HG03097 (cell line): ENCODE measurements at regions not wholly inside any gene's neighbourhood (a gene's known extent, or its start where the extent isn't known, plus 50 kb on each side); places are given as distances from the start of the nearest gene placed in this dataset.

Source experiments
- ATAC-seq: cut with Tn5 transposase; IDR thresholded peaks from one replicate; pipeline ENCODE4 v1.9.1; 2021; ENCODE audit not compliant: unreplicated experiment, low FRiP score

DNA sequence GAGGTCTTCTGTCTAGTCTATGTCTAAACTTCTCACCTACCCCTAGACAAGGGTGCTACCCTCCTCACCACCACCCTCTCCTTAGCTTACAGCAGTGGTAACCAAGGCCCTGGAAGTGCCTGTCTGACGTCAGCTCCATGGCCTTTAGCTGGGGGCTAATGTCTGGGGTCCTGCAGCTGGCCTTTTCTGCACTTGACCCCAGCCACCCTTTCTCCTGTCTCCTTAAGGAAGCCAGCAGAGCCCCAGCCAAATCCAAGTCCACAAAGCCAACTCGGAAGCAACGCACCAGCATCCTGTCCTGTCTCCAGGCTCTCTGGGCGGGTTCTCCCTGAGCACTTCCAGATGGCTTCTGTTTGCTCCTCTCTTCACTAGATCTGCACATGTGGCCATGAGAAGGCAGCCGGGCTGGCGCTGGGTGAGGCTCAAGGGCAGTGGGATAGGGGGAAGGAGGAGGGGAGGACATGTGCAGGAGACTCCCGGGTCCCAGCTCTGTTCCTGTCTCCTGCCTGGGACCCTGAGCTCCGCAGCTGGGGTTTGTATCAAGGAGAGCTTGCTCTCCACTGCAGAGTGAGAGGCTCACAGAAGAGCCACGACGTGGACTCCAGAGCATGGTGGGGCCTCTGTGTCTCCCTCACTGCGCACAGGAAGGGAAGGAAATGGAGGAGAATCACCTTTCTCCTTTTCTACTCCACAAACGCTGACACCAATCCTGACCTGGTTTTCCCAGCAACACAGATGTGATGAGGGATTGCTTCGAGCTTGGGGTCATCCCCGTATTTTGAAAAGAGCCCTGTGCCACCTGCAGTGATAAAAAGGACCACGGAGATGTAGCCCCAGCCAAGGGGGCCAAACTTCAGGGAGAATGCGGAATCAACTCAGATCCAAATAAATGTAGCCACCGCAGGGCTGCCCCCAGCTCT is 204.2 kb downstream of the USP12 start:
- ATAC-seq: no peak

GRCh38 chr13:26966701-26967080 is 204.9 kb downstream of the USP12 start:
- ATAC-seq: no peak

DNA sequence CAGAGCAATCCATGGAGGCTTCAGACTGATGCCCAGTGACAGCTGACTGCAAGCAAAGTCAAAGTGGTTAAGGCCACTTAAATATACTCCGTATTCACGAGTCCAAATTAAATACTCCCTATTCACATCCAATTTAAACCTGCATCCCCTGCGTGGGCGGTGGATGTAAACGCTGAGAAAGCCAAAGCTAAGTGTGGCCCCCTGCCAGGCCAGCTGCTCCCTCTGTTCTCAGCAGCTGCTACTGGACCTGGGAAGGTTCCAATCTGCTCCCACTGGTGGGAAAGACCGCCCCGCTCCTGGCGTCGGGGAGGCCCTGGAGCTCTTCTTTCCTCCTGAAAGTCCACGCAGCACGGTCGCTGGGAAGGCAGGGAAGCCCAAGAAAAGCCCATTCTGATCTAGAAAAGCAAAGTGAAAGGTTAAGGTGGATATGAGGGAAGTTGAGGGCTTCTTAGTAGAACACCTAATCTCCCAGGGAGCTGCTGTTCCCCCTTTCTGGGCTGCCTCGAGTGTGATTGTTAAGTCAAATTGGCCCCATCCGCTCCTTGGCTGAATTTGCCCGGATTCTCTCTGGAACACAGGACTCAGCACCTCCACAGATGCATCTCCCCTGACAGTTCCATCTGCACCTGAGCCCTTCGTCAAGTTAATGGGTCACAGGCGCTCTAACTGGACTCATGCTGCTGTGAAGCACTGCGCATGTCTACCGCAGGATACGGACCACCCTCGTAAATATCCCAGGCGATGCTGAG is 205.5 kb downstream of the USP12 start:
- ATAC-seq: no peak

DNA sequence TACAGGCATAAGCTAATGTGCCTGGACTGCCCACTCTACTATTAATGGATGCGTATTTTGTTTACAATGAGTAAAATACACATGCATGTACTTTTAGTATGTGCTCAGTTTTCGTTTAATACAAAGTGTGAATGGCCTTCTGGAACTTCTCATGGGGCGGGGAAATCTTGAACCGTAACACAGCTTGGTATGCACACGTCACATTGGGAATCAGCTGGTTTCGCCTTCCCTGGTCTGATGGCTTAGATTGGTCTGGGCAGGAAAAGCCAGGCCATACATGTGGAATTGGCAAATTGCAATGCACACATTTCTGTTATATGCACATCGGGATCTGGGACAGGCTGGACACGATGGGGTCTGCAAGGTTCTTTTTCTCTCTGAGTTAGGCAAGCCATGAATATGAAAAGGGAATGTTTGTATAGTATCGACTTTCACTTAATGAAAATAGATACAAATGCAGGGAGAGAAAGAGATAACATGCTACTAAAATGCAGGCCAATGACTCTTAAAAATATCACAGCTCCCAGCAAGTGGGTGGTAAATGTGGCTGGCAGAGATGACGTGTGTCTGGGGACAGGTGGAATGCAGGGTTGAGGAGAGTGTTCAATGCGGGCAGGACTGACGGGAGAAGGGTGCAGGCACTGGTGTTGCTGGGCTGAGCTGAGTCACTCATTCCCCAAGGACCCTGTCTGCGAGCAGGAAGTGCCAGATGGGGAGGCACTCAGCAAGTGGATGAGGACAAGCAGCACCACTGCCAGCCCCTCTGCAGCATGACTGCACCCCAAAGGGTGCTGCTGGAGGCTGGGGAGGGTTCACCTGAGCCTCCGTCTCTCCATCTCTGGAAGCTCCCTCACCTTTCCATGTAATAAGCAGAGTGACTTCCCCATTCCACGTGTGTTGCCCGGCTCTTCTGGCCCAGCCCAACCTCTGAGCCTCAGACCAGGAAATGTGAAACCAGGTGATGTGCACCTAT is 204.0 kb upstream of the GPR12 start:
- ATAC-seq: no peak

GRCh38 chr13:26962671-26963070 is 202.1 kb upstream of the GPR12 start:
- no peak for ATAC-seq

DNA sequence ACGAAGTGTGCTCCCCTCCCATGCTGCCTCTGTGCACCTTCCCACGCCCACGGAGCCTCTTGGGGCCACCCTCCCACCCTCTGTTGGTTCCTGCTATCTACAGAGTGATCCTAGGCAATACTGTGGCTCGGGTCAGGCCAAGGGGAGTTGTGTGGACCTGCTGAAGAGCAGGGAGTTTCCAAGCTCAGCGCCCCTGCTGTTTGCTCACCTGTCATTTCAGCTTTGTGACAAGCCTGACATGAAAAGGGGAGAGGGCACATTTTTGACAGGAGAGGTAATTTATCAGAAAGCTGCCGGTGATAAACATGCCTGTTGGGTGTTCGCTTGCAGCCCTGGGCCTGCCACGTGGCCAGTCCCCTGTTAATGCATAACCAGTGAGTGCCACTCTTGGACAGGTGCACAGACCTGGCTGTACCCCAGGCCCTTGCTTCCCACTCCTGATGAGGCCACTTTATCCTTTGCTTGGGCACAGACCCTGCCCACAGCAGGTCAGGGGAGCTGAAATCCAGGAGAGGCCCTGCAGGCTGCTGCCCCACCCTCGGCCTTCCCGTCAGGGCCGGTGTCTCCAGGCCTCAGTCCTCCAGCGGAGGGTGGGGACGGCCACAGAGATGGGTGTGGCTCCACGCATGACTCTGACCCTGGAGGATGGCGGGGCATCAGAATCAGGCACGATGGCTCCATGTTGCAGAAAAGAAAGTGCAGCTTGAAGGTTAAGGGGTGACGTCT is 201.5 kb upstream of the GPR12 start:
- ATAC-seq: no peak

- ATAC-seq: no peak
These were observed 196.6 kb upstream of the GPR12 start for GRCh38 chr13:26957182-26957581.

GRCh38 chr13:26956522-26957142 is 196.0 kb upstream of the GPR12 start:
- no peak for ATAC-seq

DNA sequence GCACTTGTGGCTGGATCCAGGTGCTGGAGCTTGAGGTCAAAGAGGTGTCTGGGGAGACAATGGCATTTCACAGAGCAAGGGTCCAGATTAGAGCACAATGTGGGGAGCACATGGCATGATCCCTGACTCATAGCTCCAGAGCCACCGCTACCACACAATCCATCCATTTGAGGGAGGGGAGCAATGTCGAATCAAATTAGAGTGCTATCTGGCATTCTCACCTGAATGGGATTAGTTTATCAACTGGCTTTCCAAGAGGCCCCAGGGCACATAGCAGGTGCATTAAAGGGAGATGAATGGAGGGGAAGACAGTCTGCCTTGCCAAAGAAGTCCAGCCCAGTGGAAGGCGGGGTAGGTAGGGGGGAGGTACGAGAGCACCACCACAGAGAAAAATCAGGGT is 194.4 kb upstream of the GPR12 start:
- no peak for ATAC-seq

GRCh38 chr13:26953291-26953690 is 192.7 kb upstream of the GPR12 start:
- ATAC-seq: no peak

GRCh38 chr13:26952551-26953143 is 192.1 kb upstream of the GPR12 start:
- no peak for ATAC-seq

DNA sequence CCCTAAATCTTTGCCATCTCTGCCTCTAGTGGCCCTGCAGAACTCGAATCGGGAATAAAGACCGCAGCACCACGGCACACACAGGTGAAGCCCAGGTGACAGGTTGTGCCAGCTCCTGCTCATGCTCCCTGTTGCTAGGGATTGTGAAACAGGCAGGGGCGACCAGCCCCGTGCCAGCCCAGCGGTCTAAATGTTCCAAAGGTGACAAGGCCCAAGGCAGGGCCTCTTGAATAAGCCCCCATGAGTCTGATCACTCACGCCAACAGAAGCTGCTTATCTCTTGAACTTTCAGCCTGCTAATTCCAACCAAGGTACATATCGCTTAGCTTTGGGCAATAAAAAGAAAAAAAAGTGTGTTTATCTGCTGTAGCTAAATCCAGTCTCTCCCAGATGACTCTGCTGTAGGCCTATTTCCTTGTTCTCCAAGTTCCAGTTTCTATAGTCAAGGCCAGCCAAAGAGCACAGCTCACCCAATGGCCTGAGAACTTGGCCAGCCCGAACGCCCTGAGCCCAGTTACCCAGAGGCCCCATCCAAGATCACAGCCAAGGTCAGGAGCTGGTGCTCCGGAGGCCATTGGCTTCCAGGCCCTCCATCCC is 191.1 kb upstream of the GPR12 start:
- no peak for ATAC-seq

- no peak for ATAC-seq
These were observed 190.4 kb upstream of the GPR12 start for GRCh38 chr13:26950968-26951367.

DNA sequence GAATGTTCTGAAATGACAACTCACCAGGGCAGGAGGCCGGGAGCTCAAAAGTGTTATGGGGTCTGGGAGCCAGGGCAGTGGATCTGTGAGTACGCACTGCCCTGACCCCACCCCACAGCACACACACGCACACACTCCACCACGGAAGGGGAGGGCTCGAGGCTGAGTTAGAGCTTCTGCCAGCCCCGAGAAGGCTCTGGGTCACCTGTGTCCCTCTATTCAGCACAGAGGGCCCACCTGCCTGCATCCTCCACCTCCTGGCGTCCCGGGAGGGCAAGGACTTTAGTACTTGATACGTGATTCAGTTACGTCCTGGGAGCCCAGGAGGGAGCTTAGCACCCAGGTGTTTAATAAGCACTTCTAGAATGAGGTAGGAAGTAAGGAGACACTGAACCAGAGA is 190.0 kb upstream of the GPR12 start:
- no peak for ATAC-seq

DNA sequence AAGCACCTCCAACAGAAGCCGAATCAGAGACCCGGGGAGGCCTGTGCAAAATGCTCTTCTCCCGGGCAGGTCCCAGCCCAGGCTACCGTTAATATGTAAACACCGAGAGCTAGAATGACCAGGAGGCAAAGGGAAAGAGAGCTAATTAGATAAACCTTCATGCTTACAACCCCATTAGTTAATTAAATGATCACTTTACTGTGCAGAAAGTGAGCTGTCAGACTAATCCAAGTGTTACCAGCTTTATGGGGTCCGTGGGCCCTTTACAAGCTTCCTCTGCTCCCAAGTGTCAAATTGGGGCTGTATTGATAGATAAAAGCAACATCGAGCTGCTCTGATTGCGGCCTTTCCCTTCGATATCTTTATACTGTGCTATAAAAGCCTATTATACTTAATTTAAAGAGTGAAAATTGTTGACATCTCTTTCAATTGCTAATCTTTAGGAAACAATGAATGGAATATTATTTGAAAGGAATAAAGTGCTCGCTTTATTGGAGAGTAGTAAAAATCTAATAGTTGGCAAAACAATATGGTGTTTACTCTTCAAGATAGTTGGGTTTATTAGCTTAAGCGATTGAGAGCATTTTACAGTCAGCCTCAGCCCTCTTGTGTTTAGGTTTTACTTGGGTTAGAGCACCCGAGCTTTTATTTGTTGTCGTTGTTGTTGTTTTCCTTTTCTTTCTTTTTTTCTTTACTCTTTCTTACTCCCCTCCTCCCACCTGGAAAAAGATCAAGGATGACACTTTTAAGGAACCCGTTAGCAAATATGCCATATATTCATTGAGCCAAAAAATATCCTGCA is 189.3 kb upstream of the GPR12 start:
- no peak for ATAC-seq

- no peak for ATAC-seq
These were observed 187.8 kb upstream of the GPR12 start for GRCh38 chr13:26948353-26948752.

DNA sequence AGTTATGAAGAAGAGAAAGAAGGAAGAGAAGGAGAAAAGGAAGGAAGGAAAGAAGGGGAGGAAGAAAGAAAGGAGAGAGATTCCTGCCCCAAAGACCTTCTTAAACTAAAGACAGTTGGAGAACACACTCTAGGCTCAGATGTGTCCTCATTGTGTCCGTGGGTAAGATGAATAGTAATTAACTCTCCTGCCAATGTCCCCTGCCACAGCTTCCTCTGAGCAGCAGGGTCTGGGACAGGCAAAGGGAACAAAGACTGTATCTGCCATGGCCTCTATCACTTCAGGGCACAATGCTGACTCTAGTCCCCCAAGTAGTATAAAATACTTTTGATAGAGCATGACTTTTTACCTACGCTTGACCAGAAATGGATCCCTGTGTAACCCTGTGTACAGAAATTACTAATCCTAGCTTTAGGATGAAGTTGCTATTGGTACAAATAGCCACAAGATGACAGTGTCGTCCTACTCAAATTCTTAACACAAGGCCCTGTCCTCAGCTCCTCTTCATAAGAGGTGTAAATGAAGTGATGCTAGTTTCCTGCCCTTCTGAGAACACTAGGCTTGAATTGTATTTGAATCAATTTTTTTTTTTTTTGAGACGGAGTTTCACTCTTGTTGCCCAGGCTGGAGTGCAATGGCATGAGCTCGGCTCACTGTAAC is 186.2 kb upstream of the GPR12 start:
- ATAC-seq: no peak

DNA sequence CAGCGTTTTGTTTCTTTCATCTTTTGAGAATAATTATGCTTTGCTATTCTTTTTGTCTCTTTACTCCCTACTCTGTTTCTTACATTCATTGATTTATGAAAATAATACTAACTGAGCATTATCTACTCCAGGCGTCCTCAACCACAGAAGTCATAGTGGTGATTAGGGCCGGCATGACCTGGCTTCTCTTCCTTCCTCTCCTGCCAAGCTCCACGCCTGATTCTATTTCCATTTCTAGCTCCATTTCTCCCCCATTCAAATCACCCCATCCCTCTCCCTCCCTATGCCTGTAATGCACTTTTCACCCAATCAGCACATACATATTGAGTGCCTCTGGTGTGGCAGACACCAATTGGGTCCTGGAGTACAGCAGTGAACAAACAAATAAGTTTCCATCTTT is 183.2 kb upstream of the GPR12 start:
- ATAC-seq: no peak
